K562 (cell line): ENCODE measurements at regions not wholly inside any gene's neighbourhood (a gene's known extent, or its start where the extent isn't known, plus 50 kb on each side); places are given as distances from the start of the nearest gene placed in this dataset.

ENCODE experiments used
- ATAC-seq: fragments of 200-7000 bp; cut with Tn5 transposase; 3 replicates; pipeline ENCODE4 v1.9.1; 2020; ENCODE audit warnings: moderate library complexity
- BruUV-seq: library from RNA; stranded (reverse); fragments of 400-500 nt; replicated peaks from 2 replicates; lab custom pipeline; 2021; lab: Mats Ljungman, UMichigan
- CTCF ChIA-PET: fragments of 300-600 bp; formaldehyde crosslinking; extraction: SDS; loops from one replicate; lab custom pipeline; 2021; ENCODE audit warnings: low intra/inter-chr PET ratio; lab: Yijun Ruan, JAX
- POLR2A ChIA-PET: fragments of 300-600, 350-650 bp; sonication (Branson Sonifier 250); formaldehyde crosslinking; extraction: SDS; loops from one replicate; lab custom pipeline; 2021; ENCODE audit warnings: antibody characterized with exemption, inconsistent platforms; lab: Yijun Ruan, JAX
- DNase-seq, 4 experiments: peaks; one replicate each; pipeline versions ENCODE4 v3.0.0 to v3.0.0-alpha.2; 2011 to 2018; ENCODE audit warnings: low spot score in 3 of 4, mixed read lengths in 3 of 4; ENCODE audit errors: extremely low read depth in 1 of 4
- FAIRE-seq: peaks from 2 replicates; lab custom pipeline; 2011; peaks lifted over from hg19 to GRCh38; lab: Jason Lieb, UNC
- H2AFZ ChIP-seq: 2 replicates; pipeline ENCODE4 v1.6.0; 2011; ENCODE audit warnings: low read depth, low read length, control low read depth, inconsistent platforms
- H3K27ac ChIP-seq: fragments of 200-600 bp; 3 replicates; pipeline ENCODE4 v1.8.0; 2011; ENCODE audit warnings: low read depth, mild to moderate bottlenecking, control low read depth, inconsistent platforms, low read length, moderate library complexity, mixed read lengths; ENCODE audit errors: extremely low read depth
- H3K27me3 ChIP-seq, 2 experiments: fragments of 300-600 bp in 1 of 2; 2 replicates in 1 of 2; 3 replicates in 1 of 2; pipeline versions ENCODE4 v1.6.0 to v1.8.0; 2011; ENCODE audit warnings: inconsistent platforms in 2 of 2, low read length in 2 of 2, mild to moderate bottlenecking in 1 of 2, mixed read lengths in 1 of 2, moderate library complexity in 1 of 2; ENCODE audit not compliant: control insufficient read depth in 2 of 2, insufficient read depth in 2 of 2
- H3K36me3 ChIP-seq: fragments of 300-600 bp; 3 replicates; pipeline ENCODE4 v1.8.0; 2011; ENCODE audit warnings: mild to moderate bottlenecking, low read length, inconsistent platforms; ENCODE audit not compliant: control insufficient read depth, insufficient read depth
- H3K4me1 ChIP-seq, 2 experiments: fragments of 200-600 bp in 1 of 2; replicated peaks in 1 of 2; 2 replicates in 1 of 2; 3 replicates in 1 of 2; pipeline versions ENCODE4 v1.5.1 to v1.8.0; 2011; ENCODE audit warnings: inconsistent platforms in 2 of 2, low read length in 2 of 2, mild to moderate bottlenecking in 1 of 2, mixed read lengths in 1 of 2, moderate library complexity in 1 of 2; ENCODE audit not compliant: control insufficient read depth in 2 of 2, insufficient read depth in 2 of 2
- H3K4me2 ChIP-seq: 2 replicates; pipeline ENCODE4 v1.6.1; 2011; ENCODE audit warnings: low read length, control low read depth, inconsistent platforms, mixed read lengths; ENCODE audit not compliant: insufficient read depth
- H3K4me3 ChIP-seq: fragments of 200-600 bp; sonication (generic), shearing (Covaris generic); 2 replicates; pipeline ENCODE4 v1.5.1; 2016; ENCODE audit warnings: control low read depth, inconsistent platforms
- H3K79me2 ChIP-seq: fragments of 200-600 bp; 3 replicates; pipeline ENCODE4 v1.8.0; 2011; ENCODE audit warnings: low read length, inconsistent platforms; ENCODE audit not compliant: control insufficient read depth, insufficient read depth
- H3K9ac ChIP-seq, 2 experiments: 2 replicates each; pipeline versions ENCODE4 v1.6.0 to v1.6.1; 2011; ENCODE audit warnings: low read depth in 2 of 2, low read length in 2 of 2, control low read depth in 1 of 2, inconsistent platforms in 1 of 2, mild to moderate bottlenecking in 1 of 2, mixed read lengths in 1 of 2; ENCODE audit not compliant: insufficient read depth in 1 of 2
- H3K9me1 ChIP-seq: one replicate; pipeline ENCODE4 v1.6.0; 2011; ENCODE audit warnings: inconsistent platforms, mild to moderate bottlenecking, low read length, moderate library complexity; ENCODE audit not compliant: control insufficient read depth, insufficient read depth
- H3K9me3 ChIP-seq: replicated peaks from 2 replicates; pipeline ENCODE4 v1.5.1; 2011; ENCODE audit warnings: low read depth, low read length, inconsistent platforms; ENCODE audit not compliant: control insufficient read depth, insufficient read depth
- H4K20me1 ChIP-seq: replicated peaks from 2 replicates; pipeline ENCODE4 v1.6.1; 2011; ENCODE audit warnings: low read length, inconsistent platforms, mixed read lengths; ENCODE audit not compliant: control insufficient read depth, insufficient read depth
- ATF1 ChIP-seq, 2 experiments: fragments of 450-650 bp in 1 of 2; IDR thresholded peaks; 2 replicates each; pipeline ENCODE4 v1.6.1; 2016; ENCODE audit warnings: missing compliant biosample characterization in 1 of 2, missing genetic modification characterization in 1 of 2
- CBFA2T3 ChIP-seq: fragments of 450-650 bp; IDR thresholded peaks from 2 replicates; pipeline ENCODE4 v1.6.1; 2017
- E2F3 ChIP-seq: fragments of 250-450 bp; sonication (Bioruptor Pico); IDR thresholded peaks from 2 replicates; pipeline ENCODE4 v1.4.0; 2020; ENCODE audit warnings: mild to moderate bottlenecking
- HDGF ChIP-seq: fragments of 450-650 bp; IDR thresholded peaks from 2 replicates; pipeline ENCODE4 v1.6.1; 2016
- MCM2 ChIP-seq: fragments of 450-650 bp; IDR thresholded peaks from 2 replicates; pipeline ENCODE4 v1.6.1; 2017; ENCODE audit warnings: low read depth, mild to moderate bottlenecking
- POLR2B ChIP-seq: fragments of 450-650 bp; IDR thresholded peaks from 2 replicates; pipeline ENCODE4 v1.6.1; 2018; ENCODE audit warnings: low read depth; ENCODE audit not compliant: partially characterized antibody
- RAD51 ChIP-seq: fragments of 450-650 bp; IDR thresholded peaks from 2 replicates; pipeline ENCODE4 v1.7.1; 2016; ENCODE audit warnings: low read depth, mild to moderate bottlenecking, borderline replicate concordance
- SMAD4 ChIP-seq: fragments of 250-450 bp; sonication (Bioruptor Pico); conservative IDR thresholded peaks from 2 replicates; pipeline ENCODE4 v1.8.0; 2021; ENCODE audit warnings: inconsistent platforms, mild to moderate bottlenecking, moderate library complexity
- SMARCB1 ChIP-seq: IDR thresholded peaks from 2 replicates; pipeline ENCODE4 v1.6.1; 2011; ENCODE audit warnings: improper control_type of control experiment, low read depth; ENCODE audit not compliant: insufficient read length
- TBP ChIP-seq: optimal IDR thresholded peaks from 2 replicates; pipeline ENCODE3; 2011; ENCODE audit warnings: low read depth, low read length, improper control_type of control experiment
- WHSC1 ChIP-seq: IDR thresholded peaks from one replicate; pipeline ENCODE4 v1.6.1; 2012; ENCODE audit warnings: low read length, control low read depth, inconsistent platforms
- XRCC4 ChIP-seq: IDR thresholded peaks from one replicate; pipeline ENCODE4 v1.6.1; 2011; ENCODE audit not compliant: insufficient read depth, insufficient read length; ENCODE audit errors: extremely low read depth
- ZC3H11A ChIP-seq: IDR thresholded peaks from 2 replicates; pipeline ENCODE4 v1.6.1; 2012; ENCODE audit warnings: low read depth, low read length, improper control_type of control experiment
- ZNF644 ChIP-seq: fragments of 200-800 bp; sonication (Bioruptor generic); IDR thresholded peaks from 2 replicates; pipeline ENCODE4 v1.6.1; 2016; ENCODE audit warnings: low read depth, missing genetic modification characterization, missing compliant biosample characterization
- ZNF695 ChIP-seq: fragments of 450-650 bp; formaldehyde crosslinking; IDR thresholded peaks from 2 replicates; pipeline ENCODE4 v1.4.0; 2020; ENCODE audit warnings: mild to moderate bottlenecking, moderate library complexity
- WGBS: fragments of 100-300 bp; shearing (Covaris generic); methylation state at CpG from one replicate; pipeline ENCODE4 v1.1.6; 2016; ENCODE audit warnings: low coverage, mixed read lengths; ENCODE audit not compliant: insufficient coverage; ENCODE audit errors: missing lambda C conversion rate; 5-methylcytosine and 5-hydroxymethylcytosine counted together
- in situ Hi-C: fragments of 300-500 bp; cut with MboI; formaldehyde crosslinking; loops from 4 replicates; pipeline ENCODE4 v1.15.0; 2018; ENCODE audit warnings: inconsistent platforms, mixed read lengths
- intact Hi-C: fragments of 100-400 bp; cut with micrococcal nuclease; formaldehyde crosslinking; loops from 2 replicates; pipeline ENCODE4 v1.14.2; 2022
- TF ChIP-seq, protein P1 (sequence below): sonication (generic); IDR thresholded peaks from 2 replicates; pipeline ENCODE4 v1.6.1; 2016

- ATAC-seq = no peak
- no peak overlapping the region for H3K4me2 ChIP-seq
- 1% methylated on average over 6 of the region's 7 CpGs for WGBS
Observed at GRCh38 chr13:85693889-85694511, 105.2 kb downstream of the SLITRK6 start.

More at GRCh38 chr13:85693889-85694511, 105.2 kb downstream of the SLITRK6 start:
- no peak for TF ChIP-seq E2F3 (CRISPR knock-in tag)
- TF ChIP-seq HDGF = no peak
- TF ChIP-seq WHSC1 = no peak
- no peak for TF ChIP-seq ATF1 (CRISPR knock-in tag; IDR thresholded peaks at IDR 0.05)
- TF ChIP-seq ATF1 (tag; IDR thresholded peaks at IDR 0.05) = no peak
- no peak for TF ChIP-seq SMAD4 (CRISPR knock-in tag)
- TF ChIP-seq ZC3H11A = no peak
- no peak for TF ChIP-seq POLR2B
- no peak for TF ChIP-seq ZNF695 (CRISPR knock-in tag)
- TF ChIP-seq ZNF644 (tag) = no peak
- TF ChIP-seq, protein P1, sequence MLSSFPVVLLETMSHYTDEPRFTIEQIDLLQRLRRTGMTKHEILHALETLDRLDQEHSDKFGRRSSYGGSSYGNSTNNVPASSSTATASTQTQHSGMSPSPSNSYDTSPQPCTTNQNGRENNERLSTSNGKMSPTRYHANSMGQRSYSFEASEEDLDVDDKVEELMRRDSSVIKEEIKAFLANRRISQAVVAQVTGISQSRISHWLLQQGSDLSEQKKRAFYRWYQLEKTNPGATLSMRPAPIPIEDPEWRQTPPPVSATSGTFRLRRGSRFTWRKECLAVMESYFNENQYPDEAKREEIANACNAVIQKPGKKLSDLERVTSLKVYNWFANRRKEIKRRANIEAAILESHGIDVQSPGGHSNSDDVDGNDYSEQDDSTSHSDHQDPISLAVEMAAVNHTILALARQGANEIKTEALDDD = no peak
- TF ChIP-seq TBP = no peak
- no peak for TF ChIP-seq SMARCB1
- TF ChIP-seq CBFA2T3 = no peak
- TF ChIP-seq RAD51 = no peak
- TF ChIP-seq XRCC4 = no peak
- no peak for TF ChIP-seq MCM2
- in situ Hi-C loops (no loop called here), intact Hi-C loops (no loop called here)
- Histone ChIP-seq H3K27ac (no peak overlapping the region), H3K4me3 (no peak overlapping the region), H3K4me1 (no peaks in the 10 kb centered on the region), H3K9me3 (no peaks in the 10 kb centered on the region), H3K27me3 (no peaks in the 10 kb centered on the region), H2AFZ (no peak overlapping the region), H3K79me2 (no peaks in the 10 kb centered on the region), H3K9ac (no peak overlapping the region), H3K36me3 (no peaks in the 10 kb centered on the region), H4K20me1 (no peaks in the 10 kb centered on the region), H3K9me1 (no peaks in the 10 kb centered on the region)
- no TSS peak for BruUV-seq
- DNase-seq (no peak), FAIRE-seq (no peak)
- POLR2A ChIA-PET = no interaction called here
- CTCF ChIA-PET = interaction anchor here (0.6 kb wide), 1 partner anchor 796 kb away, joined by 3 read pairs; no protein-coding TSS in a partner anchor
